ENCODE measurements at regions not wholly inside any gene's neighbourhood (a gene's known extent, or its start where the extent isn't known, plus 50 kb on each side); places are given as distances from the start of the nearest gene placed in this dataset.
A peak's percentile ranks its signal among the peaks of the same experiment; 100 is the strongest.

- H3K27ac ChIP-seq (ENCODE audit: low read depth, low read length) = no peak overlapping the region
- H3K9me3 ChIP-seq (ENCODE audit: control insufficient read depth in 5 of 5, low read length in 5 of 5) = no peaks in the 10 kb centered on the region
- H3K36me3 ChIP-seq (ENCODE audit: control insufficient read depth in 5 of 5, insufficient read depth in 5 of 5, low read length in 5 of 5) = no peaks in the 10 kb centered on the region
- H3K27me3 ChIP-seq (ENCODE audit: control insufficient read depth in 5 of 5, insufficient read depth in 4 of 5, low read length in 5 of 5) = no peaks in the 10 kb centered on the region
- no peaks in the 10 kb centered on the region for H3K4me1 ChIP-seq (ENCODE audit: control insufficient read depth in 5 of 5, insufficient read depth in 5 of 5, low read length in 5 of 5)
- H3K4me3 ChIP-seq (ENCODE audit: low read depth in 1 of 5, low read length in 5 of 5) = no peak overlapping the region
- H3K9ac ChIP-seq (ENCODE audit: low read length in 5 of 5) = no peak overlapping the region
These were observed 360.9 kb downstream of the ARL6IP6 start for GRCh38 chr2:153079315-153079714.

GRCh38 chr2:153077311-153077710, 358.9 kb downstream of the ARL6IP6 start:
- Histone ChIP-seq H3K9ac (ENCODE audit: low read length in 5 of 5) (no peak overlapping the region), H3K27ac (ENCODE audit: low read depth, low read length) (no peak overlapping the region), H3K9me3 (ENCODE audit: control insufficient read depth in 5 of 5, low read length in 5 of 5) (no peaks in the 10 kb centered on the region), H3K27me3 (ENCODE audit: control insufficient read depth in 5 of 5, insufficient read depth in 4 of 5, low read length in 5 of 5) (no peaks in the 10 kb centered on the region), H3K4me3 (ENCODE audit: low read depth in 1 of 5, low read length in 5 of 5) (no peak overlapping the region), H3K4me1 (ENCODE audit: control insufficient read depth in 5 of 5, insufficient read depth in 5 of 5, low read length in 5 of 5) (peaks cover 0 to 1% (median 0%) of the 10 kb centered on the region in 5 donors), H3K36me3 (ENCODE audit: control insufficient read depth in 5 of 5, insufficient read depth in 5 of 5, low read length in 5 of 5) (no peaks in the 10 kb centered on the region)

GRCh38 chr2:153074207-153074606, 355.8 kb downstream of the ARL6IP6 start:
- H3K27ac ChIP-seq (ENCODE audit: low read depth, low read length) = no peak overlapping the region
- H3K36me3 ChIP-seq (ENCODE audit: control insufficient read depth in 5 of 5, insufficient read depth in 5 of 5, low read length in 5 of 5) = no peaks in the 10 kb centered on the region
- no peaks in the 10 kb centered on the region for H3K27me3 ChIP-seq (ENCODE audit: control insufficient read depth in 5 of 5, insufficient read depth in 4 of 5, low read length in 5 of 5)
- H3K9ac ChIP-seq (ENCODE audit: low read length in 5 of 5) = no peak overlapping the region
- H3K4me1 ChIP-seq (ENCODE audit: control insufficient read depth in 5 of 5, insufficient read depth in 5 of 5, low read length in 5 of 5) = peaks cover 0 to 20% (median 4%) of the 10 kb centered on the region in 5 donors
- no peak overlapping the region for H3K4me3 ChIP-seq (ENCODE audit: low read depth in 1 of 5, low read length in 5 of 5)
- no peaks in the 10 kb centered on the region for H3K9me3 ChIP-seq (ENCODE audit: control insufficient read depth in 5 of 5, low read length in 5 of 5)

- Histone ChIP-seq H3K9me3 (ENCODE audit: control insufficient read depth in 5 of 5, low read length in 5 of 5) (no peaks in the 10 kb centered on the region), H3K4me3 (ENCODE audit: low read depth in 1 of 5, low read length in 5 of 5) (no peak overlapping the region), H3K36me3 (ENCODE audit: control insufficient read depth in 5 of 5, insufficient read depth in 5 of 5, low read length in 5 of 5) (no peaks in the 10 kb centered on the region), H3K27ac (ENCODE audit: low read depth, low read length) (no peak overlapping the region), H3K9ac (ENCODE audit: low read length in 5 of 5) (no peak overlapping the region), H3K4me1 (ENCODE audit: control insufficient read depth in 5 of 5, insufficient read depth in 5 of 5, low read length in 5 of 5) (peaks cover 0 to 20% (median 4%) of the 10 kb centered on the region in 5 donors), H3K27me3 (ENCODE audit: control insufficient read depth in 5 of 5, insufficient read depth in 4 of 5, low read length in 5 of 5) (no peaks in the 10 kb centered on the region)
These were observed 354.4 kb downstream of the ARL6IP6 start for GRCh38 chr2:153072813-153073212.

GRCh38 chr2:153072077-153072476, 353.7 kb downstream of the ARL6IP6 start:
- no peak overlapping the region for H3K9ac ChIP-seq (ENCODE audit: low read length in 5 of 5)
- no peaks in the 10 kb centered on the region for H3K36me3 ChIP-seq (ENCODE audit: control insufficient read depth in 5 of 5, insufficient read depth in 5 of 5, low read length in 5 of 5)
- H3K27ac ChIP-seq (ENCODE audit: low read depth, low read length) = peak overlapping the region; percentile 52
- no peaks in the 10 kb centered on the region for H3K9me3 ChIP-seq (ENCODE audit: control insufficient read depth in 5 of 5, low read length in 5 of 5)
- peaks cover 0 to 20% (median 4%) of the 10 kb centered on the region in 5 donors for H3K4me1 ChIP-seq (ENCODE audit: control insufficient read depth in 5 of 5, insufficient read depth in 5 of 5, low read length in 5 of 5)
- H3K4me3 ChIP-seq (ENCODE audit: low read depth in 1 of 5, low read length in 5 of 5) = peak overlapping the region in 1 of 5 donors; percentile 14
- no peaks in the 10 kb centered on the region for H3K27me3 ChIP-seq (ENCODE audit: control insufficient read depth in 5 of 5, insufficient read depth in 4 of 5, low read length in 5 of 5)

- Histone ChIP-seq H3K27me3 (ENCODE audit: control insufficient read depth in 5 of 5, insufficient read depth in 4 of 5, low read length in 5 of 5) (no peaks in the 10 kb centered on the region), H3K4me3 (ENCODE audit: low read depth in 1 of 5, low read length in 5 of 5) (no peak overlapping the region), H3K36me3 (ENCODE audit: control insufficient read depth in 5 of 5, insufficient read depth in 5 of 5, low read length in 5 of 5) (no peaks in the 10 kb centered on the region), H3K9ac (ENCODE audit: low read length in 5 of 5) (no peak overlapping the region), H3K27ac (ENCODE audit: low read depth, low read length) (peak overlapping the region; percentile 52), H3K9me3 (ENCODE audit: control insufficient read depth in 5 of 5, low read length in 5 of 5) (no peaks in the 10 kb centered on the region), H3K4me1 (ENCODE audit: control insufficient read depth in 5 of 5, insufficient read depth in 5 of 5, low read length in 5 of 5) (peaks cover 0 to 20% (median 4%) of the 10 kb centered on the region in 5 donors)
These were observed 352.7 kb downstream of the ARL6IP6 start for GRCh38 chr2:153071090-153071489.

GRCh38 chr2:153068915-153069314, 350.5 kb downstream of the ARL6IP6 start:
- no peaks in the 10 kb centered on the region for H3K36me3 ChIP-seq (ENCODE audit: control insufficient read depth in 5 of 5, insufficient read depth in 5 of 5, low read length in 5 of 5)
- H3K27me3 ChIP-seq (ENCODE audit: control insufficient read depth in 5 of 5, insufficient read depth in 4 of 5, low read length in 5 of 5) = no peaks in the 10 kb centered on the region
- H3K9ac ChIP-seq (ENCODE audit: low read length in 5 of 5) = no peak overlapping the region
- H3K27ac ChIP-seq (ENCODE audit: low read depth, low read length) = no peak overlapping the region
- H3K4me1 ChIP-seq (ENCODE audit: control insufficient read depth in 5 of 5, insufficient read depth in 5 of 5, low read length in 5 of 5) = peaks cover 0 to 20% (median 4%) of the 10 kb centered on the region in 5 donors
- no peak overlapping the region for H3K4me3 ChIP-seq (ENCODE audit: low read depth in 1 of 5, low read length in 5 of 5)
- no peaks in the 10 kb centered on the region for H3K9me3 ChIP-seq (ENCODE audit: control insufficient read depth in 5 of 5, low read length in 5 of 5)

- no peaks in the 10 kb centered on the region for H3K36me3 ChIP-seq (ENCODE audit: control insufficient read depth in 5 of 5, insufficient read depth in 5 of 5, low read length in 5 of 5)
- H3K9ac ChIP-seq (ENCODE audit: low read length in 5 of 5) = no peak overlapping the region
- no peaks in the 10 kb centered on the region for H3K9me3 ChIP-seq (ENCODE audit: control insufficient read depth in 5 of 5, low read length in 5 of 5)
- no peaks in the 10 kb centered on the region for H3K27me3 ChIP-seq (ENCODE audit: control insufficient read depth in 5 of 5, insufficient read depth in 4 of 5, low read length in 5 of 5)
- H3K4me3 ChIP-seq (ENCODE audit: low read depth in 1 of 5, low read length in 5 of 5) = no peak overlapping the region
- no peak overlapping the region for H3K27ac ChIP-seq (ENCODE audit: low read depth, low read length)
- peaks cover 0 to 20% (median 4%) of the 10 kb centered on the region in 5 donors for H3K4me1 ChIP-seq (ENCODE audit: control insufficient read depth in 5 of 5, insufficient read depth in 5 of 5, low read length in 5 of 5)
These were observed 349.6 kb downstream of the ARL6IP6 start for GRCh38 chr2:153068052-153068451.

- no peaks in the 10 kb centered on the region for H3K36me3 ChIP-seq (ENCODE audit: control insufficient read depth in 5 of 5, insufficient read depth in 5 of 5, low read length in 5 of 5)
- no peaks in the 10 kb centered on the region for H3K9me3 ChIP-seq (ENCODE audit: control insufficient read depth in 5 of 5, low read length in 5 of 5)
- H3K27me3 ChIP-seq (ENCODE audit: control insufficient read depth in 5 of 5, insufficient read depth in 4 of 5, low read length in 5 of 5) = no peaks in the 10 kb centered on the region
These were observed 341.1 kb downstream of the ARL6IP6 start for GRCh38 chr2:153059338-153060052.

GRCh38 chr2:153057743-153058142, 339.3 kb downstream of the ARL6IP6 start:
- Histone ChIP-seq H3K4me3 (ENCODE audit: low read depth in 1 of 5, low read length in 5 of 5) (no peak overlapping the region), H3K27me3 (ENCODE audit: control insufficient read depth in 5 of 5, insufficient read depth in 4 of 5, low read length in 5 of 5) (no peaks in the 10 kb centered on the region), H3K9ac (ENCODE audit: low read length in 5 of 5) (no peak overlapping the region), H3K4me1 (ENCODE audit: control insufficient read depth in 5 of 5, insufficient read depth in 5 of 5, low read length in 5 of 5) (peaks cover 0 to 11% (median 7%) of the 10 kb centered on the region in 5 donors), H3K36me3 (ENCODE audit: control insufficient read depth in 5 of 5, insufficient read depth in 5 of 5, low read length in 5 of 5) (no peaks in the 10 kb centered on the region), H3K27ac (ENCODE audit: low read depth, low read length) (no peak overlapping the region), H3K9me3 (ENCODE audit: control insufficient read depth in 5 of 5, low read length in 5 of 5) (no peaks in the 10 kb centered on the region)

More at GRCh38 chr2:153059338-153060052, 341.1 kb downstream of the ARL6IP6 start:
- no peak overlapping the region for H3K9ac ChIP-seq (ENCODE audit: low read length in 5 of 5)
- peaks cover 0 to 3% (median 0%) of the 10 kb centered on the region in 5 donors for H3K4me1 ChIP-seq (ENCODE audit: control insufficient read depth in 5 of 5, insufficient read depth in 5 of 5, low read length in 5 of 5)
- H3K4me3 ChIP-seq (ENCODE audit: low read depth in 1 of 5, low read length in 5 of 5) = no peak overlapping the region
- H3K27ac ChIP-seq (ENCODE audit: low read depth, low read length) = no peak overlapping the region

Data from subcutaneous abdominal adipose tissue (tissue), 5 donors.